IMR-90 (cell line): ENCODE measurements at regions not wholly inside any gene's neighbourhood (a gene's known extent, or its start where the extent isn't known, plus 50 kb on each side); places are given as distances from the start of the nearest gene placed in this dataset.

Experiments used
- ATAC-seq: fragments of 200-7000 bp; cut with Tn5 transposase; 2 replicates; pipeline ENCODE4 v1.9.1; 2020; ENCODE audit warnings: low read depth, mild to moderate bottlenecking, moderate library complexity
- BruUV-seq: library from RNA; stranded (reverse); fragments of 400-500 nt; replicated peaks from 2 replicates; lab custom pipeline; 2021; lab: Mats Ljungman, UMichigan
- CTCF ChIA-PET: fragments of 300-600 bp; formaldehyde crosslinking; extraction: SDS; loops from one replicate; lab custom pipeline; 2021; ENCODE audit warnings: antibody characterized with exemption; lab: Yijun Ruan, JAX
- POLR2A ChIA-PET: fragments of 300-600 bp; sonication (Branson Sonifier 250); formaldehyde crosslinking; loops from one replicate; lab custom pipeline; 2022; ENCODE audit warnings: antibody characterized with exemption; ENCODE audit not compliant: unreplicated experiment; lab: Charles Lee
- DNase-seq: peaks from one replicate; pipeline ENCODE4 v3.0.0; 2013
- H2AFZ ChIP-seq: replicated peaks from 2 replicates; pipeline ENCODE3; 2013; ENCODE audit warnings: low read length, mild to moderate bottlenecking; ENCODE audit not compliant: poor library complexity
- H2AK5ac ChIP-seq: 2 replicates; pipeline ENCODE4 v1.6.1; 2013; ENCODE audit warnings: low read depth, low read length, inconsistent platforms
- H2AK9ac ChIP-seq: replicated peaks from 2 replicates; pipeline ENCODE3; 2013; ENCODE audit warnings: mild to moderate bottlenecking, low read depth, low read length, moderate library complexity; ENCODE audit not compliant: poor library complexity
- H2BK120ac ChIP-seq: 2 replicates; pipeline ENCODE4 v1.6.1; 2013; ENCODE audit warnings: low read depth, low read length, inconsistent platforms
- H2BK15ac ChIP-seq: 3 replicates; pipeline ENCODE4 v1.6.1; 2013; ENCODE audit warnings: low read depth, low read length, inconsistent platforms
- H2BK20ac ChIP-seq: 2 replicates; pipeline ENCODE4 v1.6.1; 2013; ENCODE audit warnings: low read depth, mild to moderate bottlenecking, inconsistent platforms, low read length, moderate library complexity
- H2BK5ac ChIP-seq: 2 replicates; pipeline ENCODE4 v1.6.1; 2013; ENCODE audit warnings: mild to moderate bottlenecking, low read depth, low read length, inconsistent platforms; ENCODE audit not compliant: poor library complexity, severe bottlenecking
- H3K14ac ChIP-seq: replicated peaks from 2 replicates; pipeline ENCODE4 v1.6.1; 2013; ENCODE audit warnings: low read depth, low read length, inconsistent platforms
- H3K18ac ChIP-seq: 2 replicates; pipeline ENCODE4 v1.6.1; 2013; ENCODE audit warnings: low read depth, low read length, control low read depth
- H3K23ac ChIP-seq: 2 replicates; pipeline ENCODE4 v1.6.1; 2013; ENCODE audit warnings: low read depth, low read length, inconsistent platforms
- H3K27ac ChIP-seq: 2 replicates; pipeline ENCODE4 v1.5.1; 2013; ENCODE audit warnings: mild to moderate bottlenecking, control low read depth, low read length; ENCODE audit not compliant: insufficient read depth
- H3K27me3 ChIP-seq: 2 replicates; pipeline ENCODE4 v1.6.1; 2013; ENCODE audit warnings: low read length; ENCODE audit not compliant: control insufficient read depth, insufficient read depth
- H3K36me3 ChIP-seq: 2 replicates; pipeline ENCODE4 v1.6.1; 2013; ENCODE audit warnings: low read length, mixed read lengths; ENCODE audit not compliant: control insufficient read depth, insufficient read depth
- H3K4ac ChIP-seq: 2 replicates; pipeline ENCODE4 v1.6.1; 2013; ENCODE audit warnings: low read depth, low read length, inconsistent platforms
- H3K4me1 ChIP-seq: 2 replicates; pipeline ENCODE4 v1.6.1; 2013; ENCODE audit warnings: low read length, mixed read lengths; ENCODE audit not compliant: control insufficient read depth, insufficient read depth
- H3K4me2 ChIP-seq: 2 replicates; pipeline ENCODE4 v1.6.1; 2013; ENCODE audit warnings: low read depth, mild to moderate bottlenecking, control low read depth, low read length, moderate library complexity
- H3K4me3 ChIP-seq: 2 replicates; pipeline ENCODE4 v1.5.1; 2013; ENCODE audit warnings: low read depth, mild to moderate bottlenecking, control low read depth, low read length, moderate library complexity; ENCODE audit not compliant: insufficient read depth
- H3K56ac ChIP-seq: 2 replicates; pipeline ENCODE4 v1.6.1; 2013; ENCODE audit warnings: low read length, inconsistent platforms; ENCODE audit not compliant: insufficient read depth; ENCODE audit errors: extremely low read depth
- H3K79me1 ChIP-seq, 2 experiments: 2 replicates each; pipeline ENCODE4 v1.6.1; 2013; ENCODE audit warnings: low read length in 2 of 2, inconsistent platforms in 1 of 2, low read depth in 1 of 2
- H3K9ac ChIP-seq: 2 replicates; pipeline ENCODE4 v1.6.1; 2013; ENCODE audit warnings: low read depth, low read length, control low read depth
- H3K9me1 ChIP-seq: 2 replicates; pipeline ENCODE4 v1.6.1; 2013; ENCODE audit warnings: low read length, inconsistent platforms; ENCODE audit not compliant: insufficient read depth
- H3K9me3 ChIP-seq: 2 replicates; pipeline ENCODE4 v1.6.1; 2013; ENCODE audit warnings: low read length; ENCODE audit not compliant: control insufficient read depth, insufficient read depth
- H4K20me1 ChIP-seq: 2 replicates; pipeline ENCODE4 v1.6.1; 2013; ENCODE audit warnings: low read length, inconsistent platforms; ENCODE audit not compliant: insufficient read depth
- H4K5ac ChIP-seq: 2 replicates; pipeline ENCODE4 v1.6.1; 2013; ENCODE audit warnings: mild to moderate bottlenecking, low read depth, low read length, control low read depth
- H4K8ac ChIP-seq, 2 experiments: 2 replicates each; pipeline ENCODE4 v1.6.1; 2013; ENCODE audit warnings: low read depth in 2 of 2, low read length in 2 of 2, control low read depth in 1 of 2, inconsistent platforms in 1 of 2
- H4K91ac ChIP-seq: 2 replicates; pipeline ENCODE4 v1.6.1; 2013; ENCODE audit warnings: low read depth, low read length, inconsistent platforms; ENCODE audit not compliant: insufficient read depth
- BHLHE40 ChIP-seq: fragments of 150-350 bp; IDR thresholded peaks from 2 replicates; pipeline ENCODE4 v1.6.1; 2016; ENCODE audit warnings: mild to moderate bottlenecking, low read depth, low read length
- CHD1 ChIP-seq: IDR thresholded peaks from 2 replicates; pipeline ENCODE4 v1.6.1; 2012; ENCODE audit warnings: low read depth, low read length, improper control_type of control experiment
- MAFK ChIP-seq: IDR thresholded peaks from 2 replicates; pipeline ENCODE4 v1.6.1; 2012; ENCODE audit warnings: low read depth, low read length, improper control_type of control experiment
- MAZ ChIP-seq: IDR thresholded peaks from 2 replicates; pipeline ENCODE4 v1.6.1; 2012; ENCODE audit warnings: low read depth, mild to moderate bottlenecking, low read length, improper control_type of control experiment, moderate library complexity, borderline replicate concordance
- MXI1 ChIP-seq: IDR thresholded peaks from 2 replicates; pipeline ENCODE4 v1.6.1; 2012; ENCODE audit warnings: low read depth, mild to moderate bottlenecking, low read length, moderate library complexity, borderline replicate concordance
- NFE2L2 ChIP-seq: fragments of 150-350 bp; IDR thresholded peaks from 2 replicates; pipeline ENCODE4 v1.6.1; 2016; ENCODE audit warnings: low read depth, mild to moderate bottlenecking, low read length
- POLR2A ChIP-seq: IDR thresholded peaks from 2 replicates; pipeline ENCODE4 v1.6.1; 2012; ENCODE audit warnings: mild to moderate bottlenecking, low read depth, low read length
- RAD21 ChIP-seq: IDR thresholded peaks from 2 replicates; pipeline ENCODE4 v1.6.1; 2012; ENCODE audit warnings: low read length, improper control_type of control experiment
- RCOR1 ChIP-seq: IDR thresholded peaks from 2 replicates; pipeline ENCODE4 v1.6.1; 2012; ENCODE audit warnings: mild to moderate bottlenecking, low read length, improper control_type of control experiment; ENCODE audit not compliant: insufficient replicate concordance
- RFX5 ChIP-seq: IDR thresholded peaks from 2 replicates; pipeline ENCODE4 v1.8.0; 2012; ENCODE audit warnings: low read depth, mild to moderate bottlenecking, low read length, moderate library complexity
- SMC3 ChIP-seq: fragments of 150-350 bp; IDR thresholded peaks from 2 replicates; pipeline ENCODE4 v1.6.1; 2016; ENCODE audit warnings: low read depth, mild to moderate bottlenecking, antibody characterized with exemption, low read length, moderate library complexity
- WGBS, 2 experiments: methylation state at CpG; one replicate each; pipeline versions ENCODE4 v1.1.5 to v1.1.7; 2013; ENCODE audit warnings: missing lambda C conversion rate in 2 of 2; ENCODE audit not compliant: insufficient read length in 1 of 2; ENCODE audit errors: extremely low coverage in 2 of 2; 5-methylcytosine and 5-hydroxymethylcytosine counted together
- dilution Hi-C: fragments of 300-500 bp; cut with HindIII; formaldehyde crosslinking; loops from one replicate; pipeline ENCODE4 v1.14.3; 2018; ENCODE audit warnings: low sequenced_read_pairs; ENCODE audit not compliant: unreplicated experiment
- in situ Hi-C: fragments of 300-500 bp; cut with MboI; formaldehyde crosslinking; loops from 3 replicates; pipeline ENCODE4 v1.14.3; 2019; ENCODE audit warnings: low sequenced_read_pairs, inconsistent platforms, mixed read lengths
- intact Hi-C: fragments of 100-400 bp; cut with micrococcal nuclease; formaldehyde crosslinking; loops from 2 replicates; pipeline ENCODE4 v1.10.0; 2022
- TF ChIP-seq, protein P1 (sequence below): fragments of 150-350 bp; IDR thresholded peaks from 2 replicates; pipeline ENCODE4 v1.6.1; 2017; ENCODE audit warnings: mild to moderate bottlenecking, antibody characterized with exemption, low read length, low read depth
- TF ChIP-seq, protein P2 (sequence below): fragments of 150-350 bp; IDR thresholded peaks from 2 replicates; pipeline ENCODE4 v1.6.1; 2016; ENCODE audit warnings: low read depth, mild to moderate bottlenecking, low read length, moderate library complexity, borderline replicate concordance
- TF ChIP-seq, protein P3 (sequence below): conservative IDR thresholded peaks from 2 replicates; pipeline ENCODE4 v1.5.1; 2012; ENCODE audit warnings: mild to moderate bottlenecking, low read depth, low read length, improper control_type of control experiment

DNA sequence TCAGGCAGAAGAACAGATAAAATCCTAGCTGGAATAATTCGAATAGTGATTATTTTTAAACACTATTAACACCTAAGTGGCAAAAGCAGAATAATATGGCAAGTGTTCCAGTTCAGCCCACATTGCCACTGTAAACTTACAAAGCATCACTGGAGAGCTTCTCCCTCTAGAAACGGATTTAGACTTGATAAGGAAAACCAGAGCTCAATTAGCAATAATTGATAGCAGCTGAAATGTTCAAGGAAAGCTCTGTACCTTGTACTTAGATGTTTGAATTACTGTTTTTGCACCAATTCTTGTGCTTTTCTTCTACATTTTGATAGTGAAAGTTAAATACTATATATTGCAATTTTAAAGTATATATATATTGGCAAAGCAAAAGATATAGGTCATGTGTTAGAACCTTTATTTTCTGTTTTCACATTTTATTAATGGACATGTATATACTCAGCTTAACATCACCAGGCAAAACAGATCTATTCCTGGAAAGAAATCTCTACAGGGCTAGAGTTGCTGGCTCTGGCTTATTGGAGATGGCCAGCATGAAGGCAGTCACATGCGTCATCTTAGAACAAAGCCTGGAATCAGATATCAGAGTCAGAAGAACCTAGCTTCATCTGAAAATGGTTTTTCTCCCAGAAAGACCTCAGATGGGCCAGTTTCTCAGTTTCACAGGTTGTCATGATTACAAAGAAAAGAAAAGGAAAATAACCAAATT lies 149.1 kb upstream of the CTAGE1 start:
- Histone ChIP-seq H3K9me1 (no peaks in the 10 kb centered on the region), H4K5ac (no peak overlapping the region), H3K9me3 (no peaks in the 10 kb centered on the region), H3K4me1 (peaks cover 6% of the 10 kb centered on the region), H4K8ac (no peak overlapping the region), H2BK15ac (no peak overlapping the region), H3K27me3 (no peaks in the 10 kb centered on the region; the same call in 1 of the 2 replicates), H3K36me3 (no peaks in the 10 kb centered on the region), H2AFZ (no peak overlapping the region), H3K27ac (no peak overlapping the region), H2BK5ac (no peak overlapping the region), H3K14ac (no peak overlapping the region), H3K23ac (no peak overlapping the region), H3K79me1 (no peaks in the 10 kb centered on the region), H3K4me3 (no peak overlapping the region), H3K4me2 (no peak overlapping the region), H3K4ac (no peak overlapping the region), H4K20me1 (no peaks in the 10 kb centered on the region), H2BK20ac (no peak overlapping the region), H3K18ac (no peak overlapping the region), H3K9ac (no peak overlapping the region), H4K91ac (no peak overlapping the region), H3K56ac (no peak overlapping the region), H2BK120ac (no peak overlapping the region), H2AK5ac (no peak overlapping the region), H2AK9ac (no peak overlapping the region)
- in situ Hi-C loops (loop anchor here (10.0 kb wide), 1 partner anchor 662 kb away; no protein-coding TSS in a partner anchor), dilution Hi-C loops (no loop called here), intact Hi-C loops (no loop called here)
- 100% methylated on average over 1 of the region's 3 CpGs; no CpG with 5 or more reads in 1 of the 2 experiments for WGBS, 2 experiments
- no peak for TF ChIP-seq BHLHE40
- no peak for TF ChIP-seq SMC3
- no peak for TF ChIP-seq CHD1
- TF ChIP-seq, protein P1, sequence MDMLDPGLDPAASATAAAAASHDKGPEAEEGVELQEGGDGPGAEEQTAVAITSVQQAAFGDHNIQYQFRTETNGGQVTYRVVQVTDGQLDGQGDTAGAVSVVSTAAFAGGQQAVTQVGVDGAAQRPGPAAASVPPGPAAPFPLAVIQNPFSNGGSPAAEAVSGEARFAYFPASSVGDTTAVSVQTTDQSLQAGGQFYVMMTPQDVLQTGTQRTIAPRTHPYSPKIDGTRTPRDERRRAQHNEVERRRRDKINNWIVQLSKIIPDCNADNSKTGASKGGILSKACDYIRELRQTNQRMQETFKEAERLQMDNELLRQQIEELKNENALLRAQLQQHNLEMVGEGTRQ = no peak
- TF ChIP-seq RFX5 = no peak
- TF ChIP-seq POLR2A = no peak
- TF ChIP-seq MAFK = no peak
- TF ChIP-seq, protein P2, sequence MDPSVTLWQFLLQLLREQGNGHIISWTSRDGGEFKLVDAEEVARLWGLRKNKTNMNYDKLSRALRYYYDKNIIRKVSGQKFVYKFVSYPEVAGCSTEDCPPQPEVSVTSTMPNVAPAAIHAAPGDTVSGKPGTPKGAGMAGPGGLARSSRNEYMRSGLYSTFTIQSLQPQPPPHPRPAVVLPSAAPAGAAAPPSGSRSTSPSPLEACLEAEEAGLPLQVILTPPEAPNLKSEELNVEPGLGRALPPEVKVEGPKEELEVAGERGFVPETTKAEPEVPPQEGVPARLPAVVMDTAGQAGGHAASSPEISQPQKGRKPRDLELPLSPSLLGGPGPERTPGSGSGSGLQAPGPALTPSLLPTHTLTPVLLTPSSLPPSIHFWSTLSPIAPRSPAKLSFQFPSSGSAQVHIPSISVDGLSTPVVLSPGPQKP = no peak
- no peak for TF ChIP-seq RCOR1
- TF ChIP-seq MAZ = no peak
- TF ChIP-seq, protein P3, sequence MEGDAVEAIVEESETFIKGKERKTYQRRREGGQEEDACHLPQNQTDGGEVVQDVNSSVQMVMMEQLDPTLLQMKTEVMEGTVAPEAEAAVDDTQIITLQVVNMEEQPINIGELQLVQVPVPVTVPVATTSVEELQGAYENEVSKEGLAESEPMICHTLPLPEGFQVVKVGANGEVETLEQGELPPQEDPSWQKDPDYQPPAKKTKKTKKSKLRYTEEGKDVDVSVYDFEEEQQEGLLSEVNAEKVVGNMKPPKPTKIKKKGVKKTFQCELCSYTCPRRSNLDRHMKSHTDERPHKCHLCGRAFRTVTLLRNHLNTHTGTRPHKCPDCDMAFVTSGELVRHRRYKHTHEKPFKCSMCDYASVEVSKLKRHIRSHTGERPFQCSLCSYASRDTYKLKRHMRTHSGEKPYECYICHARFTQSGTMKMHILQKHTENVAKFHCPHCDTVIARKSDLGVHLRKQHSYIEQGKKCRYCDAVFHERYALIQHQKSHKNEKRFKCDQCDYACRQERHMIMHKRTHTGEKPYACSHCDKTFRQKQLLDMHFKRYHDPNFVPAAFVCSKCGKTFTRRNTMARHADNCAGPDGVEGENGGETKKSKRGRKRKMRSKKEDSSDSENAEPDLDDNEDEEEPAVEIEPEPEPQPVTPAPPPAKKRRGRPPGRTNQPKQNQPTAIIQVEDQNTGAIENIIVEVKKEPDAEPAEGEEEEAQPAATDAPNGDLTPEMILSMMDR = no peak
- no peak for TF ChIP-seq MXI1
- no peak for TF ChIP-seq RAD21
- TF ChIP-seq NFE2L2 = no peak
- ChIA-PET POLR2A (no interaction called here), CTCF (interaction anchor here (0.6 to 0.8 kb wide), 2 partner anchors 61 to 625 kb away, joined by 3 read pairs; no protein-coding TSS in a partner anchor)
- DNase-seq = no peak
- ATAC-seq = no peak
- no TSS peak for BruUV-seq
